Peyer's patch (tissue), 4 donors: ENCODE measurements at regions not wholly inside any gene's neighbourhood (a gene's known extent, or its start where the extent isn't known, plus 50 kb on each side); places are given as distances from the start of the nearest gene placed in this dataset.

Experiments
- DNase-seq, 3 donors: peaks; one replicate each; pipeline ENCODE4 v3.0.0-alpha.2; 2017 to 2019
- H3K27ac ChIP-seq, 4 donors: fragments of 200-600 bp; sonication (generic); one replicate each; pipeline ENCODE4 v1.5.1; 2016 to 2019
- H3K27me3 ChIP-seq, 2 donors: fragments of 200-600 bp; sonication (generic); one replicate each; pipeline ENCODE4 v1.5.1; 2019
- H3K36me3 ChIP-seq, 3 donors: fragments of 200-600 bp; sonication (generic); one replicate each; pipeline ENCODE4 v1.5.1; 2016 to 2019
- H3K4me1 ChIP-seq, 4 donors: fragments of 200-600 bp; sonication (generic); one replicate each; pipeline ENCODE4 v1.5.1; 2016 to 2019
- H3K4me3 ChIP-seq, 4 donors: fragments of 200-600 bp; sonication (generic); 1 replicate in 3 of 4; 2 replicates in 1 of 4; pipeline ENCODE4 v1.5.1; 2016 to 2019; ENCODE audit warnings: mild to moderate bottlenecking in 1 of 4
- H3K9me3 ChIP-seq, 4 donors: fragments of 200-600 bp; sonication (generic); one replicate each; pipeline ENCODE4 v1.5.1; 2016 to 2019; ENCODE audit warnings: mild to moderate bottlenecking in 1 of 4
- POLR2A ChIP-seq, 2 donors: fragments of 450-650 bp; IDR thresholded peaks; one replicate each; pipeline ENCODE4 v1.5.1; 2017; ENCODE audit warnings: antibody characterized with exemption in 2 of 2, mild to moderate bottlenecking in 2 of 2, moderate library complexity in 2 of 2
- TF ChIP-seq, protein P1 (sequence below), 6 experiments: fragments of 450-650 bp in 4 of 6; fragments of 200-600 bp in 2 of 6; sonication (generic) in 1 of 6; IDR thresholded peaks; one replicate each; pipeline ENCODE4 v1.5.1; 2017 to 2019; ENCODE audit warnings: antibody characterized with exemption in 6 of 6, mild to moderate bottlenecking in 3 of 6, moderate library complexity in 1 of 6

DNA sequence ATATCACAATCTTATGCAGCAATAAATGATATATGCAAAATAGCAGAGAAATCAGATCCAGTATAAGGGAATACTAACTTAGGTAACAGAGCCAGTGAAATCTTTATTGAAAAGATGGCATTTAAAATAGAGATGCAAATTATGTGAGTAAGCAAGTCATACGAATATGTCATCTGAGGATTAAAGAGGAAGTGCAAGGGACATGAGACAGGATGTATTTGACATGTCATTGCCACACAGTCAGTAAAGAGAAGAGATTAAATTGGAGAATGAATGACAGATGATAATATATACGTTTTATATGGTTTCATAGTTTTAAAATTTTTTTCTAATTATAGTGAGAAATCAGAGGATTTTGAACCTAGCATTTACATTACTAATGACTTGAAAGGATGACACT, 426.4 kb downstream of the SLITRK5 start:
- Histone ChIP-seq H3K4me1 (no peaks in the 10 kb centered on the region), H3K9me3 (no peaks in the 10 kb centered on the region), H3K27me3 (no peaks in the 10 kb centered on the region), H3K27ac (no peak overlapping the region), H3K36me3 (no peaks in the 10 kb centered on the region), H3K4me3 (no peak overlapping the region)
- no peak for DNase-seq
- TF ChIP-seq, protein P1, sequence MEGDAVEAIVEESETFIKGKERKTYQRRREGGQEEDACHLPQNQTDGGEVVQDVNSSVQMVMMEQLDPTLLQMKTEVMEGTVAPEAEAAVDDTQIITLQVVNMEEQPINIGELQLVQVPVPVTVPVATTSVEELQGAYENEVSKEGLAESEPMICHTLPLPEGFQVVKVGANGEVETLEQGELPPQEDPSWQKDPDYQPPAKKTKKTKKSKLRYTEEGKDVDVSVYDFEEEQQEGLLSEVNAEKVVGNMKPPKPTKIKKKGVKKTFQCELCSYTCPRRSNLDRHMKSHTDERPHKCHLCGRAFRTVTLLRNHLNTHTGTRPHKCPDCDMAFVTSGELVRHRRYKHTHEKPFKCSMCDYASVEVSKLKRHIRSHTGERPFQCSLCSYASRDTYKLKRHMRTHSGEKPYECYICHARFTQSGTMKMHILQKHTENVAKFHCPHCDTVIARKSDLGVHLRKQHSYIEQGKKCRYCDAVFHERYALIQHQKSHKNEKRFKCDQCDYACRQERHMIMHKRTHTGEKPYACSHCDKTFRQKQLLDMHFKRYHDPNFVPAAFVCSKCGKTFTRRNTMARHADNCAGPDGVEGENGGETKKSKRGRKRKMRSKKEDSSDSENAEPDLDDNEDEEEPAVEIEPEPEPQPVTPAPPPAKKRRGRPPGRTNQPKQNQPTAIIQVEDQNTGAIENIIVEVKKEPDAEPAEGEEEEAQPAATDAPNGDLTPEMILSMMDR (IDR thresholded peaks at IDR 0.05), result no peak
- no peak for TF ChIP-seq POLR2A (IDR thresholded peaks at IDR 0.05)

DNA sequence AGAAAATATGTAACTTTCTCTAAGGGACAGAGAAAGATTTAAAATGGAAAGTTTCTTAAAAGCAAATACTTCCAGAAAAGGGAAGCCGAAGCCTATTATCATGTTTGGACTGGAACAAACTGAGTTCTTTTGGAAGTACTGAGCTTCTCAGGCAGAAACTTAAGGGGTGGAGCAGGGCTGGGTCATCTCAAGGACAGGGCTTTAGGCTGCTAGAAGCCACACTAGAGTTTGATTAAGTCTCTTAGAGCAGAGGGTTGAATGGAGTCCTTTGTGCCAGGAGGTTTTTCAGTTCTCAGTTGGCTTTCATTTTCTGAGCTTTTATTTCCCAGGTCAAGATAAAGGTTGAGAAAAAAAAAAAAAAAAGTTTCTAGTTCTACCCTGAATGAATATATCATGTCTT, 432.7 kb downstream of the SLITRK5 start:
- no peaks in the 10 kb centered on the region for H3K4me1 ChIP-seq
- no peaks in the 10 kb centered on the region for H3K27me3 ChIP-seq
- H3K36me3 ChIP-seq, result no peaks in the 10 kb centered on the region
- DNase-seq, result no peak
- no peak overlapping the region for H3K4me3 ChIP-seq
- no peak overlapping the region for H3K27ac ChIP-seq
- no peaks in the 10 kb centered on the region for H3K9me3 ChIP-seq
- TF ChIP-seq, protein P1 (IDR thresholded peaks at IDR 0.05), result no peak
- no peak for TF ChIP-seq POLR2A (IDR thresholded peaks at IDR 0.05)

DNA sequence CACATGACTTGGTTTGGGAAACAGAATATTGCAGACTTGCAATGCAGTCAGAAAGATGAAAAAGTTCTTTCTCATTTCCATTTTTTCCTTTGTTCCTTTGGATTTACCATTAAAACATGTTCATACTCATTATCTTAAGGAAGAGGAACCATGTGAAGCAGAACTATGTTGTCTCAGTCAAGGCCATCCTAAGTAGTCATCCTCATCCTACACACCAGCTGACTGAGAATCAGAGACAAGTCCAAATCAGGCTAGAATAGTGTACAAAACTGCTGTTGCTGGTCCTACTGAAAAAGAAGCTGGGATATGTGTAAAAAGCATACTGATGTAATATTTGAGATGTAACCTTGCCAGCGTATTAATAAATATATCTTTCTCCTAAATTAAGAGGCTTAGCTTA, 433.4 kb downstream of the SLITRK5 start:
- Histone ChIP-seq H3K4me3 (no peak overlapping the region), H3K27ac (no peak overlapping the region), H3K27me3 (no peaks in the 10 kb centered on the region), H3K36me3 (no peaks in the 10 kb centered on the region), H3K4me1 (no peaks in the 10 kb centered on the region), H3K9me3 (no peaks in the 10 kb centered on the region)
- DNase-seq, result no peak
- no peak for TF ChIP-seq POLR2A (IDR thresholded peaks at IDR 0.05)
- TF ChIP-seq, protein P1 (IDR thresholded peaks at IDR 0.05), result no peak

- Histone ChIP-seq H3K9me3 (no peaks in the 10 kb centered on the region), H3K36me3 (no peaks in the 10 kb centered on the region), H3K4me1 (no peaks in the 10 kb centered on the region), H3K27me3 (no peaks in the 10 kb centered on the region), H3K4me3 (no peak overlapping the region), H3K27ac (no peak overlapping the region)
- no peak for TF ChIP-seq POLR2A (IDR thresholded peaks at IDR 0.05)
- TF ChIP-seq, protein P1 (IDR thresholded peaks at IDR 0.05), result no peak
- DNase-seq, result no peak
Measured at GRCh38 chr13:88107570-88107969, 436.4 kb downstream of the SLITRK5 start.

DNA sequence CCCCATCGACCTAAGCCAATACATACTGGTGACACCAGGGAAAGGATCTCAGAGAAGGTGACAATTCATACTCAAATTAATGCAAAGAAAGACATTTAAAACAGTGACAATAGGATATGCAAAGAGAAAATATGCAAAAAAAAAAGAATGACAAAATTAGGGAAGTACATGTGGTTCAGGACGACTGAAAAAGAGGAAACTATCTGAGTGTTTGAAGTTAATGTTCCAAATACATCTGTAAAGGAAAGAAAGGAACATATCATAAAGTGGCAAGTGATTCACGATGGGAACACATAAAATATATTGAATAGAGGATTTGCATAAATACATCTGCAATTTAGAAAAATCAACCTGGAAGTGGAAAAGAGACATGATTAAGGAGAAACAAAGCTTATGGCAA, 441.4 kb downstream of the SLITRK5 start:
- no peak for DNase-seq
- TF ChIP-seq, protein P1 (IDR thresholded peaks at IDR 0.05), result no peak
- no peak for TF ChIP-seq POLR2A (IDR thresholded peaks at IDR 0.05)

DNA sequence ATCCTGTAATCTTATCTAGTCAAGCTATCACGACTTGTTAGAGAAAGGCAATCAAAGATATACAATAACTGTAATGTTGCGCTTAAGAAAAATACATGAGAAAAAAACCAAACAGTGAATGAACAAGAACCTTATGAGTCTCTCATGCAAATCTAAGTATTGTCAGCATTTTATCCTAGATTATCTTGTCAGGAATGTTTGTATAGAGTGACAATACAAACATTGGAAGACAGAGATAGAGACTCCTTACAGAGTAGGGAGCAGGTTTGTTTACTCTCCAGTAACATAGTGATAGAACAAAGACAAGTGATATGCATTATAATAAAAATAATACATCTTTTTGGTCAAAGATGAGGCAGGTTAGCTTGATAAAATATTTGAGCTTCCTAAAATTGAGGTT, 444.8 kb downstream of the SLITRK5 start:
- no peak overlapping the region for H3K4me3 ChIP-seq
- H3K27ac ChIP-seq, result no peak overlapping the region
- H3K27me3 ChIP-seq, result no peaks in the 10 kb centered on the region
- H3K4me1 ChIP-seq, result no peaks in the 10 kb centered on the region
- no peak for DNase-seq
- no peak for TF ChIP-seq POLR2A (IDR thresholded peaks at IDR 0.05)
- TF ChIP-seq, protein P1 (IDR thresholded peaks at IDR 0.05), result no peak
- H3K9me3 ChIP-seq, result no peaks in the 10 kb centered on the region
- no peaks in the 10 kb centered on the region for H3K36me3 ChIP-seq

More for the DNA sequence above, 441.4 kb downstream of the SLITRK5 start:
- H3K27ac ChIP-seq, result no peak overlapping the region
- no peaks in the 10 kb centered on the region for H3K27me3 ChIP-seq
- no peaks in the 10 kb centered on the region for H3K4me1 ChIP-seq
- H3K4me3 ChIP-seq, result no peak overlapping the region
- H3K36me3 ChIP-seq, result no peaks in the 10 kb centered on the region
- no peaks in the 10 kb centered on the region for H3K9me3 ChIP-seq
